Activated CD8-positive, alpha-beta memory T cell treated with anti-CD3 and anti-CD28 coated beads, Interleukin-2, amount 50 U/mL, for 48 hours (primary cell): ENCODE measurements at regions not wholly inside any gene's neighbourhood (a gene's known extent, or its start where the extent isn't known, plus 50 kb on each side); places are given as distances from the start of the nearest gene placed in this dataset.
"Not testable (repeated sequence)": the region's sequence is repeated elsewhere in the genome, so short reads cannot be mapped to it uniquely, and the experiment has no call there.

Source experiments
- DNase-seq: peaks from one replicate; pipeline ENCODE4 v3.0.0-alpha.2; 2020

GRCh38 chr6:113181164-113181563, 676.0 kb upstream of the MARCKS start:
- no peak for DNase-seq

GRCh38 chr6:113182370-113183141, 674.6 kb upstream of the MARCKS start:
- no peak for DNase-seq

- DNase-seq: no peak
Observed at GRCh38 chr6:113184291-113184690, 672.9 kb upstream of the MARCKS start.

- DNase-seq: no peak
Observed at GRCh38 chr6:113184736-113185135, 672.4 kb upstream of the MARCKS start.

DNA sequence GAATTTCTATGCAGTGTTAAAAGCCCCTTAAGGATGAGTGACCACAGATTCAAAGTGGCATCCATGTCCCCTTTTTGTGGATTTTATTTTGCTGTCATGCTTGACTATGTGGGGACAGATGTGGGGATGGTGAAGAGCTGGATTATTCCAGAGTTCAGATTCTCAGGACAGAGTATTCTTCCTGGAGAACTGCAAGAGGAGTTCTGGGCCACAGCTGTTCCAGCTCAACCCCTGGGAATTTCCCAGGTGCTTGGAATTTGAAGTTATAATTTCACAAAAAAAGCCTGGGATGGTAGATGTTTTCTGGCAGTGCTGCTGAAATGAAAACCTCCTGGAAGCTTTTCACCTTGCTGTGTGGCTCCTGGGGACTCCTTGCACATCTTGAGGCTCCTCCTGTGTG, 671.8 kb upstream of the MARCKS start:
- no peak for DNase-seq

- DNase-seq: no peak
Observed at GRCh38 chr6:113187661-113188060, 669.5 kb upstream of the MARCKS start.

DNA sequence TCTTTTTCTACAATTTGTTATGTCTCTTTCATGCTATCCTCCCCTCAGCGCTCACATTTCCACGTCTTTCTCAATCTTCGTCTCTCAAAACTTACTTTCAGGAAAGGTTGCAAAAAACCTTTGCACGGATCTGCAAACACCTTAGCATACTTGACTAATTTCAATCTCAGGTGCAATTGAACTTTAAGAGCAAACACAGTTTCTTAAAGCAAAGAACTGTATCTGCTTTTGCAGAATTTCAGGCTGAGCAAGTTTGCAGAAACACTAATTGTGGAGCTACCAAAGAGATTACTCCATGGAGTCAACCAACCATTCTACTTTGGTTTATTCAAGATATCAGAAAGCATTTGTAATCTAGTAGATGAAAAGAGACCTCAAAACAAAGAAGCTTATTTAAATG, 668.2 kb upstream of the MARCKS start:
- DNase-seq: no peak

DNA sequence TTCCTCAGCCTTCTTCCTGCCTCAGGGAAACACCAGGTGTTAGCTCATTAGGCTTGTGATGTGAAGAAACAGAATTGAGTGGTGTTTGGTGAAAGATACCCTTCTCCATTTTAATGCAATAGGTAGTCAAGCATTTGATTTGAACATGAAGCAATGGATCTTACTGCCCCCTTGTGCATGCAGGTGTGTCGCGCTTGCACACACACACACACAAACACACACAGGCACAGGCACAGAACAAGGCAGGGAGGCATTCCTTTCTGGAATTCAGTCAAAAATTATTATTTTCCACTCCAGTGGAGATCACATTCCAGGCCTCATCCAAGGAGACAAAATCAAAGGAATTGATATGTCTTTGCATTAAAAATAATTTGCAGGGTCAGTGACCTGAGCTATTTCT, 667.0 kb upstream of the MARCKS start:
- DNase-seq: no peak

- DNase-seq: no peak
Observed at GRCh38 chr6:113194090-113194489, 663.1 kb upstream of the MARCKS start.

- no peak for DNase-seq
Observed at GRCh38 chr6:113202852-113203714, 654.1 kb upstream of the MARCKS start.

DNA sequence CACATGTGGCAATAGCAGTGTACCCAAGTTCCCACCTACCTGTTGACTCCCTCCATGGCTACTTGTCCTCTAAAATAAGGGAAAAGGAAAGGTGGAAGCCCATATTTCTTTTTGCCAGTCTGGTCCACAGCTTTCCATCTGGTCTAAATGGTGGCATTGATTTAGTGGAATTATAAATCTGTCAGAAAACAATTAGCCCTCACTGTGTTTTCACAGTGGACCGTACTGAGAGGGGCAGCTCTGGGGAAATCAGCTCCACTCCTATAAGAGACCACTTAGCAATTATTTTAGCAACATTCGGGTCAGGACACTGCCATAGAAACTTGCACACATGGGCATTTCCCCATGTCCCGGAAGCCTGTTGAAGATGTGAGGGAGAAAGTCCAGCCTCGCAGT, 653.4 kb upstream of the MARCKS start:
- no peak for DNase-seq

DNA sequence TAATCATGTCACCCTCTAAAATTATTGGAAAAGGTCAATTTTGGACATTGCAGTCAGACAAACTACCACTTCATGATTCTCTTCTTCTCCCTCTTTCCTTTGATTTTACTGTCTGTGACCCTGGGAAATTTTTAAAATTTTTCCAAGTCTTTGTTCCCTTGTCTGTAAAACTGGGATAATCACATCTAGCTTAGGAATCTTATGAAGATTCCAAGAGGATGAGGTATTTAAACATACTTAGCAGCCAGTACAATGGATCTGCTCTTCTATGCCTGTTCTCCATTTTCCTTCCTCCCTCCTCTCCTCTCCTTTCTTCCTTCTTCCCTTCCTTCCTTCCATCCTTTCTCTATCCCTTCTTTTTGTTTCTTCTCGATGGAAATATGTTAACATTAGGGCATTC, 651.6 kb upstream of the MARCKS start:
- no peak for DNase-seq

DNA sequence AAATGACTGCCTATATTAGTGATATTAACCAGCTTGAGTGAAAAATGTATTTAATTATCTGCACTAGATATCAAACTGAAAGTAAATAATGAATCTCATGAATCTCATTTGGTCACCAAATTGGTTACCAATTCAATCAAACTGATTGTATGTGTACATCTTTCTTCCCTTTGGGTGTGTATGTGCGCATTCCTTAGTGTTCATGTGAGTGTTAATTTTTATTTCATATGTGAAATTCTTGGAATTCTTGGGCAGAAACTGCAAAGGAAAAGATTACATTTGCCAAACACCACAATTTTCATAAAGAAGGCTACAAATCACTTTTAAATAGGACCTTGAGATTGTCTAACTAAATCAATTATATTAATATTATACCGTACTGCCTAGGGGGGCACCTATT, 648.4 kb upstream of the MARCKS start:
- DNase-seq: no peak

GRCh38 chr6:113209315-113209714, 647.8 kb upstream of the MARCKS start:
- DNase-seq: no peak

- DNase-seq: no peak
Observed at GRCh38 chr6:113211170-113211569, 646.0 kb upstream of the MARCKS start.

GRCh38 chr6:113219783-113220182, 637.4 kb upstream of the MARCKS start:
- DNase-seq: no peak

DNA sequence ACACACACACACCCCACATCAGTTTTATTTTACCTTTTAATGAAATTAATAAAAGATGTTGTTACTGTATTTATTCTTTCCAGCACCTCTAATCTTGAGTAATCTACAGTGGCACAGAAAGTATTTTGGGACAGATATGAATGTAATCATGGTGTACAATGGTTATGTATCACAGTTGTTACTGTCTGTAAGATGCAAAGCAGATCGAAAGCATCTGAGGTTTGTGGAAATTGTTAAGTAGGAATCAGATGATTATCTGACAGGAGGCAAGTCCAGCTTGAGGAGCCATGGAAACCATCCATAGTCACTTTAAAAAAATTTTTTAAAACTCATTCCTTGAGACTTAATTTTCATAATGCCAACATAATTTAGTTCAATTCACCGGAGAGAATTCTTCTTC, 636.3 kb upstream of the MARCKS start:
- no peak for DNase-seq

DNA sequence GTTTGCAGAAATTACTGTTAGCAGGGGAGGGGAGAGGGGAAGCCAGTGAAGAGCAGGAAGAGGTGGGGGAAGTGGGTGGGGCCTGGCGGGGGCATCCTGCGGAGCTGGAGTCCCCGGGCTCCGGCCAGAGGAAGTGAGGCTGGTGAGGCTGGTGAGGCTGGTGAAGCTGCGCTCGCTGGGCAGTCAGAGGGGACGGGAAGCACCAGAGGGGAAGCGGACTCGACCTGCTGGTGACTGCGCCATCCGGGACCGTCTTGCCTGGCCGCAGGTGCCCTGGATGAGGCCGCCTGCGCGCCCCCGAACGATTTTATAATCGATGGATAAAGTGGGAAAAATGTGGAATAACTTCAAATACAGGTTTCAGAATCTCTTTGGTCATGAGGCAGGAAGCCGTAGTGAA, 635.3 kb upstream of the MARCKS start:
- no peak for DNase-seq

- DNase-seq: no peak
Observed at GRCh38 chr6:113246186-113246585, 611.0 kb upstream of the MARCKS start.

GRCh38 chr6:113248532-113248931, 608.6 kb upstream of the MARCKS start:
- DNase-seq: no peak

GRCh38 chr6:113254194-113254593, 603.0 kb upstream of the MARCKS start:
- DNase-seq: not testable (repeated sequence)

GRCh38 chr6:113258771-113259170, 598.4 kb upstream of the MARCKS start:
- no peak for DNase-seq

DNA sequence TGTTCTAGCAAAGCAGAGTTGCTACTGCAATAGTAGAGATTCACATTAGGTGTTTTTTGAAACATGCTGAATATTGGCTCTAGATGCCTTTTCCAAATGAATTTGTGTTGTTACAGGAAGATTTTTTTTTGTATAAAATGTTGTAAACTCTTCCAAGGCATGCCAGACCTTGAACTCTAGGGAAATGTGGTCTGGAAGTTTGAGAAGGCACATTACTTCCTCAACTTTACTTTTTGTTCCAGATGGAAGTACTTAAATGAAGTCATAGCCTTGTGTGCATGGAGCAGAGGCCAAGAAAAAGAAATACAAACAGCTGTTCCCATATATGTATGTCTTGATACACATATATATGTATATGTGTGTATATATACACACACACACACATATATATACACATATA, 585.7 kb upstream of the MARCKS start:
- no peak for DNase-seq

DNA sequence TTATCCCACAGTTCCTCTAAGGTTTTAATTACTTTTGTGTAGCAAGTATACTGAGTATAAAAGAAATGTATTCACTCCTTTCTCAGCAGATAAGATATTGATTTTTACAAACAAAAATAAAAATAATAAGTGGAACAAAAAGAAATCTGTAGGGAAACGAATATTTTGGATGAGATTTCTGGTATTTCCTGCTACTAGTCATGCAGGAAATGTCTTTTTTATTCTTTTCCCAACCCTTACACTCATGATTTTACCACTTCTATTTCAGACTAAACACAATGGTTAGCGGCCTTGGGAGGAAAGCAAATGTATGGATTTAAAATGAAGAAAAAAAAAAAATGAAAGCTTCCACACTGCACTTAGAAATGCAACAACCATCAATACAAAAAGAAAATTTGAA, 580.5 kb upstream of the MARCKS start:
- no peak for DNase-seq
